HG03159 (cell line): ENCODE measurements at regions not wholly inside any gene's neighbourhood (a gene's known extent, or its start where the extent isn't known, plus 50 kb on each side); places are given as distances from the start of the nearest gene placed in this dataset.
"Not testable (repeated sequence)": the region's sequence is repeated elsewhere in the genome, so short reads cannot be mapped to it uniquely, and the experiment has no call there.

Experiments
- ATAC-seq: cut with Tn5 transposase; IDR thresholded peaks from one replicate; pipeline ENCODE4 v1.9.1; 2021; ENCODE audit warnings: mild to moderate bottlenecking, moderate library complexity; ENCODE audit not compliant: unreplicated experiment

DNA sequence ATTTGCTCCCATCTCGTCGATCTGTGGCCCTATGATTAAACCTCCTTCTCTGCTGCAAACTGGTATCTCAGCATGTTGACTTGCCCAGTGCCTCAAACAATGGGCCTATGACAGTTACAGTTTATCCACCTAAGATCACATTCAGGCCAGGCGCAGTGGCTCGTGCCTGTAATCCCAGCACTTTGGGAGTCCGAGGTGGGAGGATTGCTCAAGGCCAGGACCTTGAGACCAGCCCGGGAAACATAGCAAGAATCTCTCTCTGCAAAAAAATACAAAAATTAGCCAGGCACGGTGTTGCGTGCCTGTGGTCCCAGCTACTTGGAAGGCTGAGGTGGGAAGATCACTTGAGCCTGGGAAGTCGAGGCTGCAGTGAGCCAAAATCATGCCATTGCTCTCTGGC, 79.8 kb upstream of the ADGRL1 start:
- not testable (repeated sequence) for ATAC-seq

DNA sequence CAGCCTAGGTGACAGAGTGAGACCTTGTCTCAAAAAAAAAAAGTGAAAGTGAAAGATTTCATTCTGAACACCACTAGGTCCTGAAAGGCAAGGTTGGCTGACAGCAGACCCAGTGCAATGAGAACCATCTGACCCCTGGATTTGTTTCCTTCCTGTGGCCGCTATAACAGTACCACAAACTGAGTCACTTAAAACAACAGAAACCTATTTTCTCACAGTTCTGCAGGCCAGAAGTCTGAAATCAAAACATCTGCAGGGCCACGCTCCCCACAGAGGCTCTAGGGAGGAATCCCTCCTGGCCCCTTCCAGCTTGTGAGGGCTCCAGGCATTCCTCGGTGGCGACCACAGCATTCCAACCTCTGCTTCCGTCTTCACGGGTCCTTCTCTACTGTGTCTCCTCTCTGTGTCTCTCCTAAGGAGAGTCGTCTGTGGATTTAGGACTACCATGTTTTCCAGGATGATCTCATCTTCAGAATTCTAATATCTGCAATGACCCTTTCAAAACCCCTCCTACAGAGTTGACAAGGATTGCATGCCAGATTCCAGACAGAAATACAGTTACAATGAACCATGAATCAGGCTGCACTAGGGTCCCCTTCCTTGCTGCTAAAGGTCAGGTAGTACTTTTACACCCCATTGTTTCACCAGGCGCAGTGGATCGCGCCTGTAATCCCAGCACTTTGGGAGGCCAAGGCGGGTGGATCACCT, 78.0 kb upstream of the ADGRL1 start:
- peak; percentile 66 for ATAC-seq

DNA sequence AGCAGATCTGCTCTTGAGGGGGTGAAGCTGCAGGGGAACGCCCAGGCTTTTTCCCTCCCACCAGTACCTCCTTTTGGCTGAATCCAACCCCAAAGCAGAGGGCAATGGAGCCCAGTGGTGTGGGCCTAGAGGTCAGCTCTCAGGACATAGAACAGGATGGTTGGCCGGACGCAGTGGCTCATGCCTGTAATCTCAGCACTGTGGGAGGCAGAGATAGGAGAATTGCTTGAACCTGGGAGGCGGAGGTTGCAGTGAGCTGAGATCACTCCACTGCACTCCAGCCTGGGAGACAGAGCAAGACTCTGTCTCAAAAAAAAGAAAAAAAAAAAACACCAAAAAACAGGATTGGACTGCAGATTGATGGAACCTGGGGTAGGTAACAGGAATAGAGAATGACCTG, 73.3 kb upstream of the ADGRL1 start:
- ATAC-seq: not testable (repeated sequence)

GRCh38 chr19:14277608-14278007, 71.6 kb upstream of the ADGRL1 start:
- ATAC-seq: no peak

DNA sequence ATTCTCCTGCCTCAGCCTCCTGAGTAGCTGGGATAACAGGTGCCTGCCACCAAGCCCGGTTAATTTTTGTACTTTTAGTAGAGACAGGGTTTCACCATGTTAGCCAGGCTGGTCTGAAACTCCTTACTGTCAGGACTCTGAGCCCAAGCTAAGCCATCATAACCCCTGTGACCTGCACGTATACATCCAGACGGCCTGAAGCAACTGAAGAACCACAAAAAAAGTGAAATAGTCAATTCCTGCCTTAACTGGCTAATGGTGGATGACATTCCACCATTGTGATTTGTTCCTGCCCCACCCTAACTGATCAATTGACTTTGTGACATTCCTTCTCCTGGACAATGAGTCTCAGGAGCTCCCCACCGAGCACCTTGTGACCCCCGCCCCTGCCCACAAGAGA, 69.9 kb upstream of the ADGRL1 start:
- ATAC-seq: not testable (repeated sequence)

DNA sequence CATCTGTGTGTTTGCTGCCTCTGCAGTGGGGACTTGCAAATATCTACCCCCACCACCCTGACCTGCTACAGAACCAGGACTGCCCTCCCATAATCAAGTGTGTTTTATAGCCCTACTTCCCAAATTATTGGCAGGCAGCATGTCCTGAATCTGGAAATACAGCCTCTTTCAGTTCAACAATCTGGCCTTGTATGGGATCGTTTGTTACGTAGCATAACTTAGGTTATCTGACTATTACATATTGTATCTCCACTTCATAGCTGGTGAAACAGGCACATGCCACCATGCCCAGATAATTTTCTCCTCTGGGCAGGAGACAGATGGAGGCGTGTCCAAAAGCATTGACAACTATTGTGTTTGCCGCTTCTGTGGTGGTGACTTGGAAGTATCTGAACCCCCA, 66.7 kb upstream of the ADGRL1 start:
- ATAC-seq: no peak

- no peak for ATAC-seq
These were observed 65.9 kb upstream of the ADGRL1 start for GRCh38 chr19:14271840-14272239.

GRCh38 chr19:14270557-14270956, 64.6 kb upstream of the ADGRL1 start:
- ATAC-seq: not testable (repeated sequence)

- no peak for ATAC-seq
These were observed 61.3 kb upstream of the ADGRL1 start for GRCh38 chr19:14267224-14267741.

DNA sequence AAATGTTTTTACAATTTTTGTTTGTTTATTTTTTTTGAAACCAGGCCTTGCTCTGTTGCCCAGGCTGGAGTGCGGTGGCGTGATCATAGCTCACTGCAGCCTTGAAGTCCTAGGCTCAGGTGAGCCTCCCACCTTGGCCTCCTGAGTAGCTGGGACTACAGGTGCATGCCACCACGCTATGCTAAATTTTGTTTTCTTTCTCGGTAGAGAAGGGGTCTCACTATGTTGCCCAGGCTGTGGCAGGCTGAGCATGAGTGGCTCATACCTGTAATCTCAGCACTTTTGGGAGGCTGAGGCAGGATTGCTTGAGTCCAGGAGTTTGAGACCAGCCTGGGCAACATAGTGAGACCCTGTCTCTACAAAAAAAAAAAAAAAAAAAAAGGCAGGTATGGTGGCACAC, 60.2 kb upstream of the ADGRL1 start:
- not testable (repeated sequence) for ATAC-seq

GRCh38 chr19:14265290-14266036, 59.5 kb upstream of the ADGRL1 start:
- no peak for ATAC-seq

- not testable (repeated sequence) for ATAC-seq
These were observed 50.1 kb upstream of the ADGRL1 start for GRCh38 chr19:14255902-14256649.
